Psoas muscle (tissue), 7 donors: ENCODE measurements at regions not wholly inside any gene's neighbourhood (a gene's known extent, or its start where the extent isn't known, plus 50 kb on each side); places are given as distances from the start of the nearest gene placed in this dataset.

Source experiments
- ATAC-seq, 4 donors: fragments of 200-7000 bp; cut with Tn5 transposase; one replicate each; pipeline ENCODE4 v1.9.1; 2020; ENCODE audit warnings: moderate library complexity in 3 of 4, mild to moderate bottlenecking in 2 of 4
- DNase-seq, 2 donors: peaks; one replicate each; pipeline ENCODE4 v3.0.0-alpha.2; 2020
- H3K27ac ChIP-seq: fragments of 200-600 bp; one replicate; pipeline ENCODE4 v1.8.0; 2022
- H3K27me3 ChIP-seq, 3 donors: fragments of 200-600 bp in 1 of 3; one replicate each; pipeline versions ENCODE4 v1.6.1 to v1.8.0; 2013 to 2022; ENCODE audit warnings: low read length in 2 of 3, mild to moderate bottlenecking in 2 of 3, moderate library complexity in 1 of 3; ENCODE audit not compliant: insufficient read depth in 3 of 3
- H3K36me3 ChIP-seq, 2 donors: fragments of 200-600 bp in 1 of 2; one replicate each; pipeline versions ENCODE4 v1.6.1 to v1.8.0; 2013 to 2022; ENCODE audit warnings: low read depth in 1 of 2, mild to moderate bottlenecking in 1 of 2, moderate library complexity in 1 of 2; ENCODE audit not compliant: insufficient read depth in 1 of 2
- H3K4me1 ChIP-seq: fragments of 200-600 bp; one replicate; pipeline ENCODE4 v1.8.0; 2022
- H3K4me3 ChIP-seq: fragments of 200-600 bp; one replicate; pipeline ENCODE4 v1.8.0; 2022; ENCODE audit warnings: mild to moderate bottlenecking
- H3K9me3 ChIP-seq: fragments of 200-600 bp; one replicate; pipeline ENCODE4 v1.8.0; 2022
- WGBS, 3 donors: extraction: QIAGEN DNeasy Blood & Tissue Kit; methylation state at CpG; one replicate each; pipeline versions ENCODE4 v1.1.6 to v1.1.7; 2013; 5-methylcytosine and 5-hydroxymethylcytosine counted together
- intact Hi-C, 2 donors: fragments of 100-400 bp; cut with DNase I; formaldehyde crosslinking; loops; one replicate each; pipeline versions ENCODE4 v1.11.0 to v1.14.2; 2022
- TF ChIP-seq, protein P1 (sequence below): fragments of 200-600 bp; IDR thresholded peaks from one replicate; pipeline ENCODE4 v1.8.0; 2022; ENCODE audit warnings: antibody characterized with exemption
- donor health status: healthy with polysubstance abuse.
- donor health status: DM: no; HTN: no; CAD: no; lungs with moderate emphysema.
- donor health status: Bipolar disorder and iron deficiency.
- donor health status: healthy.
- donor health status: DM: yes; HTN: yes; CAD: no.
- donor health status: DM: no; HTN: no; CAD: no.
- donor health status: DM: yes; HTN: yes; CAD: no.

DNA sequence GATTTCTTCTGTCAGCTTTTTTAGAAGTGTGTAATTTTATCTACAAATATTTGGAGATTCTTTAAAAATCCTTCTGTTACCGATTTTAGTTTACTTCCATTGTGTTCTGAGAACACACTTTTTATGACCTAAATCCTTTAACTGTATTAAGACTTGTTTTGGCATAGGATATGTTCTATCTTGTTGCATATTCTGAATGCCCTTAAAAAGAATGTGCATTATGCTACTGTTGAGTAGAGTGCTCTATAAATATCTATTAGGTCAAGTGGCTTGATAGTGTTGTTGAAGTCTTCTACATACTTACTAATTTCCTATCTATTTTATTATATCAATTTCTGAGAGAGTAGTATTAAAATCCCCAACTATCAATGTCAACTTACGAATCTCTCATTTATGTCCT, 502.2 kb downstream of the MAFB start:
- Histone ChIP-seq H3K4me1 (no peaks in the 10 kb centered on the region), H3K27ac (no peak overlapping the region), H3K27me3 (no peaks in the 10 kb centered on the region), H3K9me3 (no peaks in the 10 kb centered on the region), H3K36me3 (no peaks in the 10 kb centered on the region), H3K4me3 (no peak overlapping the region)
- WGBS, 3 donors, result 82 to 85% (median 84%) methylated on average over 2 of the region's 2 CpGs
- DNase-seq (no peak), ATAC-seq (no peak)
- intact Hi-C loops, result no loop called here
- TF ChIP-seq, protein P1, sequence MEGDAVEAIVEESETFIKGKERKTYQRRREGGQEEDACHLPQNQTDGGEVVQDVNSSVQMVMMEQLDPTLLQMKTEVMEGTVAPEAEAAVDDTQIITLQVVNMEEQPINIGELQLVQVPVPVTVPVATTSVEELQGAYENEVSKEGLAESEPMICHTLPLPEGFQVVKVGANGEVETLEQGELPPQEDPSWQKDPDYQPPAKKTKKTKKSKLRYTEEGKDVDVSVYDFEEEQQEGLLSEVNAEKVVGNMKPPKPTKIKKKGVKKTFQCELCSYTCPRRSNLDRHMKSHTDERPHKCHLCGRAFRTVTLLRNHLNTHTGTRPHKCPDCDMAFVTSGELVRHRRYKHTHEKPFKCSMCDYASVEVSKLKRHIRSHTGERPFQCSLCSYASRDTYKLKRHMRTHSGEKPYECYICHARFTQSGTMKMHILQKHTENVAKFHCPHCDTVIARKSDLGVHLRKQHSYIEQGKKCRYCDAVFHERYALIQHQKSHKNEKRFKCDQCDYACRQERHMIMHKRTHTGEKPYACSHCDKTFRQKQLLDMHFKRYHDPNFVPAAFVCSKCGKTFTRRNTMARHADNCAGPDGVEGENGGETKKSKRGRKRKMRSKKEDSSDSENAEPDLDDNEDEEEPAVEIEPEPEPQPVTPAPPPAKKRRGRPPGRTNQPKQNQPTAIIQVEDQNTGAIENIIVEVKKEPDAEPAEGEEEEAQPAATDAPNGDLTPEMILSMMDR, result no peak

DNA sequence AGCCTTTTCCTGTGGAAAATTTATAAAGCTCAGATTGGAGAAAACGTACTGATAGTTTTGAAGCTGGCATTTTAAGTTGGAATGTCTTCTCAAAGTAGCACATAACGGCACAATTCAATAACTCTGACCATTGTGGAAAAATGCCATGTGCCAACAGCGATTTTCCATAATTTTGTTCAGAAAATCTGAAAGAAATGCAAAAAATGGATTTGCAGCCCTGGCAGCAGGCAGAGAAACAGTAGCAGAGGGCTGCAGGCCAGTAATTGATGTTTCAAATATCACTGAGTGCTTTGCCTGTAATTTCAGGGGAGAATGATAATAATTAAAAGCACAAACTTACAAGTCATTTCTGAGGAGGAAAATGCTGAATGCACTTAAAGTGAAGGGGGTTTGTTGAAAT, 507.4 kb downstream of the MAFB start:
- DNase-seq (no peak), ATAC-seq (no peak)
- Histone ChIP-seq H3K36me3 (no peaks in the 10 kb centered on the region), H3K4me3 (no peak overlapping the region), H3K27ac (no peak overlapping the region), H3K4me1 (no peaks in the 10 kb centered on the region), H3K27me3 (no peaks in the 10 kb centered on the region), H3K9me3 (no peaks in the 10 kb centered on the region)
- TF ChIP-seq, protein P1, result no peak
- 31 to 51% (median 40%) methylated on average over 3 of the region's 3 CpGs for WGBS, 3 donors
- intact Hi-C loops, result no loop called here

DNA sequence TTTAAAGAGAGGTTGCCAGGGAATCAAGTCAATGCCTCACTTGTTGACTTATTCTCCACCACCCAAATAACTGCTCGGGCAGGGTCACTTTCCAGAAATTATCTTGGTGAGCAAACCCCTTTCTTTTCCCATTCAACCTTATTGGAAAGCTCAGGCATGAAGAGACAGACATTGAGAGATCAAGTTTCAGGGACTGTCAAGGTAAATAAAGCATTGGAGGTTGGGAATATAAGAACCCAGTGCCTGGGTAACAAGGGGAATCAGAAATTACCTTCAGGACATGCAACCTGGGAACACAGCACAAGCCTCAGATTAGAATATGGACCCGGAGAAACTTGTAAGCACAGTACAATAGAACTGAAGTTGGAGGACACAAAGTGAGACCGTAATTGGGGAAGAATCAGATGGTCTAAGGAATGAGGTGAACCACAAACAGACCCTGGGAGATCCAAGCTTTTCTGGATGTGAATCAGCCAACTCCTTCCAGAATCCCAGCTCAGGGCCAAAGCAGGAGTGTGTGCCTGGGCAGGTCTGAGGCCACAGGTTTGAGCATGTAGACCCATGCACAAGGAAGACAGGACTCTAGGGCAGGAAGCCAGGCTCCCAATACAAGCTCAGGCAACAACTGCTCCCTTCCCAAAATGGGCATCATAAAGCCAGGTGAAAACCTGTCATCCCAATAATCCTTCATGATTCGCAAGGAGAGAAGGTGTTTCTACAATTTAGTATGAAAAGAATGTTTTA, 512.8 kb downstream of the MAFB start:
- TF ChIP-seq, protein P1, result no peak
- 85 to 95% (median 92%) methylated on average over 4 of the region's 4 CpGs for WGBS, 3 donors
- Histone ChIP-seq H3K4me1 (no peaks in the 10 kb centered on the region), H3K9me3 (no peaks in the 10 kb centered on the region), H3K4me3 (no peak overlapping the region), H3K36me3 (no peaks in the 10 kb centered on the region), H3K27me3 (no peaks in the 10 kb centered on the region), H3K27ac (no peak overlapping the region)
- intact Hi-C loops, result no loop called here
- ATAC-seq (no peak), DNase-seq (no peak)

- H3K4me3 ChIP-seq, result no peak overlapping the region
- TF ChIP-seq, protein P1, result no peak
- no peaks in the 10 kb centered on the region for H3K4me1 ChIP-seq
- no peak for ATAC-seq
- H3K36me3 ChIP-seq, result no peaks in the 10 kb centered on the region
- H3K27me3 ChIP-seq, result no peaks in the 10 kb centered on the region
- WGBS, 3 donors, result 63 to 92% (median 87%) methylated on average over 1 of the region's 1 CpG
- no peaks in the 10 kb centered on the region for H3K9me3 ChIP-seq
- intact Hi-C loops, result no loop called here
- DNase-seq, result no peak
- no peak overlapping the region for H3K27ac ChIP-seq
These were observed 513.7 kb downstream of the MAFB start for GRCh38 chr20:40175296-40175695.

DNA sequence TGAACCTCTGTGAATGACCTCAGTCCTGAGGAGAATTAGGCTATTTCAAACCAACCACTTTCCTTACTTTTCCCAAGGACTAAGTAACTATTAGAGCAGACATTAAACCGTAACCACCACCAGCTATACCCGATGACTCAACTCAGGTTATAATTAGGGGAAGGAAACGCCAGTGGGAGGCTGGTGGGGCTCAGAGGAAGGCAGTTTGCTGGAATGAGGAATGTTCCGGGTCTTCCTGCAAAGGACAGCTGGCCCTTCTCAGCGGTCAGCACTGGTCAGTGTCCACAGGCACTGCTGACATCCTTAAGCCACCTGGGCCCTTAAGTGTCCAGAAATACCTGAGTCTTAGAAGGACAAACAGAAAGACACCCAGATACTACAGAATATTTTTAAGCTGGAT, 515.2 kb downstream of the MAFB start:
- DNase-seq (no peak), ATAC-seq (no peak)
- intact Hi-C loops, result no loop called here
- WGBS, 3 donors, result 45 to 52% (median 50%) methylated on average over 5 of the region's 5 CpGs
- Histone ChIP-seq H3K27me3 (no peaks in the 10 kb centered on the region), H3K36me3 (no peaks in the 10 kb centered on the region), H3K4me3 (no peak overlapping the region), H3K4me1 (no peaks in the 10 kb centered on the region), H3K9me3 (no peaks in the 10 kb centered on the region), H3K27ac (no peak overlapping the region)
- TF ChIP-seq, protein P1, result no peak
